Activated naive CD4-positive, alpha-beta T cell treated with anti-CD3 and anti-CD28 coated beads, Interleukin-2, amount 50 U/mL, for 24 hours (primary cell): ENCODE measurements at regions not wholly inside any gene's neighbourhood (a gene's known extent, or its start where the extent isn't known, plus 50 kb on each side); places are given as distances from the start of the nearest gene placed in this dataset.

ENCODE experiments used
- H3K27ac Mint-ChIP-seq: one replicate; pipeline ENCODE4 v1.8.0; 2021; ENCODE audit warnings: mild to moderate bottlenecking, mixed read lengths
- H3K27me3 Mint-ChIP-seq: one replicate; pipeline ENCODE4 v1.8.0; 2021; ENCODE audit warnings: mixed read lengths
- H3K36me3 Mint-ChIP-seq: one replicate; pipeline ENCODE4 v1.8.0; 2021; ENCODE audit warnings: mixed read lengths
- H3K4me1 Mint-ChIP-seq: one replicate; pipeline ENCODE4 v1.8.0; 2021; ENCODE audit warnings: mixed read lengths
- H3K4me3 Mint-ChIP-seq: one replicate; pipeline ENCODE4 v1.8.0; 2021; ENCODE audit warnings: mild to moderate bottlenecking, mixed read lengths
- H3K9me3 Mint-ChIP-seq: one replicate; pipeline ENCODE4 v1.8.0; 2021; ENCODE audit warnings: mixed read lengths

DNA sequence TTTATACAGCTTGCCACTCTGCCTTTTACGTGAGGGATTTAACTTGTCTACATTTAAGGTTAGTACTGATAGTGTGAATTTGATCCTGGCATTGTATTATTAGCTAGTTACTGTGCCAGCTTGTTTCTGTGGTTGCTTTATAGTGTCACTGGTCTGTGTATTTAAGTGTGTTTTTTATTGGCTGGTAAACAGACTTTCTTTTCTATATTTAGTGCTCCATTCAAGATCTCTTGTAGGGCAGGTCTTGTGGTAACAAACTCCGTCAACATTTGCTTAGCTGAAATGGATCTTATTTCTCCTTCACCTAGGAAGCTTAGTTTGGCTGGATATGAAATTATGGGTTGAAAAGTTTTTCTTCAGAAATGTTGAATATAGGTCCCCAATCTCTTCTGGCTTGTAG, 1971.0 kb upstream of the LRRTM1 start:
- Mint-ChIP-seq H3K4me3 (no peak overlapping the region), H3K4me1 (no peaks in the 10 kb centered on the region), H3K27me3 (no peaks in the 10 kb centered on the region), H3K9me3 (peaks cover 10% of the 10 kb centered on the region), H3K27ac (no peak overlapping the region), H3K36me3 (no peaks in the 10 kb centered on the region)

DNA sequence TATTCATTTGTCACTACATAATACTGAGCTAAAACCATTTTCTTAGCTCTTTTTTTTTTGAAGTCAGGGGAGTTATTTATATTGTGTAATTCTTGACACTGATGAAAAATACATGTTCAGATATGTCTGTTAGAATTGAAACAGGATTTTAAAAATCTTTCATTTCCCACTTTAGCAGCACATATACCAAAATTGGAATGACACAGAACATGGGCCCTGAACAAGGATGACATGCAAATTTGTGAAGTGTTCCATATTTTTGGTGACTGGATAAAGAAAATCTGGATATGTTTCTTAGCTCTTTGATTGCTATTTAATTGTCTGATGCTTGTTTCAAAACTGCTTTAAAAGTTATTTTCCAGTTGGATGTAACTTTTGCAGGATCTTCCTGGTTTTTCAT, 1963.9 kb upstream of the LRRTM1 start:
- Mint-ChIP-seq H3K4me1 (no peaks in the 10 kb centered on the region), H3K27me3 (no peaks in the 10 kb centered on the region), H3K27ac (no peak overlapping the region), H3K9me3 (no peaks in the 10 kb centered on the region), H3K4me3 (no peak overlapping the region), H3K36me3 (no peaks in the 10 kb centered on the region)

DNA sequence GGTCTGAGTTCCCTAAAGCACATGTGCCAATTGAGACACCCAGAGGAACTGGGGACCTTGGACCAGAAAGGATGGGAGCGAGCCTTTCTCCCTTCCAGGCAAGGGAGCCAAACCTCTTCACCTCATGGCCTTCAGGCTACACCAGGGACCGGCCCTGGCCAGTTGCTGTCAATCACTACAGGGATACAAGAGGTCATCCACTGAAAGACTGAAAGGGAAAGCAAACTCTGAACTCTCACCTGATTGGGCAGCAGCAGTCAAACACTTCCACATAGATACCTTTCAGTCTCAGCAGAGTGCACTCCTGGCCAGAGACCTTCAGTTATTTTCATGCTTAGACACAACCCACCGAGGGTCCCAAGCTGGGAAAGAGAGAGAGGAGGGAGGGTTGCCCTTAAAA, 1956.0 kb upstream of the LRRTM1 start:
- no peaks in the 10 kb centered on the region for H3K36me3 Mint-ChIP-seq
- no peak overlapping the region for H3K27ac Mint-ChIP-seq

DNA sequence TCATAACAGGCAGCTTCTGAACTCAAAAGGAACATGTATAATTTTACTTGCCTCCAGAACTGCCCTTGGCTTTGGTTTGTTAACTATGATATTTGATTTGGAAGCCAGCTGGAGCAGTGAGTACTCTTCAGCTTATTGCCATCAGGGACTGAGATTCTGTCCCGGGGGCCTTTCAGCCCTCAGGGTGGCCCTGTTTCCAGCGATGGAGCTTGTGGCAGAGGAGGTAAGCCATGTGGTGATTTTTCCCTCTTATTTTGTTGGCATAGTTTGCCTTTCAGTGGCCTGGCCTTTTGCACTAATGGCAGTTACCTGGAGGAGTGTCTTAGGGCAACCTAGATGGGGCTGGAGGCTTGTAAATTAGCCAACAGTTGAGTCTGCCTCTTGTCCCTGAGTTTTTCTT, 1955.0 kb upstream of the LRRTM1 start:
- Mint-ChIP-seq H3K9me3 (peaks cover 8% of the 10 kb centered on the region), H3K27me3 (no peaks in the 10 kb centered on the region)

More for the DNA sequence above, 1956.0 kb upstream of the LRRTM1 start:
- no peaks in the 10 kb centered on the region for H3K4me1 Mint-ChIP-seq
- H3K9me3 Mint-ChIP-seq, result peaks cover 5% of the 10 kb centered on the region
- no peaks in the 10 kb centered on the region for H3K27me3 Mint-ChIP-seq
- no peak overlapping the region for H3K4me3 Mint-ChIP-seq

DNA sequence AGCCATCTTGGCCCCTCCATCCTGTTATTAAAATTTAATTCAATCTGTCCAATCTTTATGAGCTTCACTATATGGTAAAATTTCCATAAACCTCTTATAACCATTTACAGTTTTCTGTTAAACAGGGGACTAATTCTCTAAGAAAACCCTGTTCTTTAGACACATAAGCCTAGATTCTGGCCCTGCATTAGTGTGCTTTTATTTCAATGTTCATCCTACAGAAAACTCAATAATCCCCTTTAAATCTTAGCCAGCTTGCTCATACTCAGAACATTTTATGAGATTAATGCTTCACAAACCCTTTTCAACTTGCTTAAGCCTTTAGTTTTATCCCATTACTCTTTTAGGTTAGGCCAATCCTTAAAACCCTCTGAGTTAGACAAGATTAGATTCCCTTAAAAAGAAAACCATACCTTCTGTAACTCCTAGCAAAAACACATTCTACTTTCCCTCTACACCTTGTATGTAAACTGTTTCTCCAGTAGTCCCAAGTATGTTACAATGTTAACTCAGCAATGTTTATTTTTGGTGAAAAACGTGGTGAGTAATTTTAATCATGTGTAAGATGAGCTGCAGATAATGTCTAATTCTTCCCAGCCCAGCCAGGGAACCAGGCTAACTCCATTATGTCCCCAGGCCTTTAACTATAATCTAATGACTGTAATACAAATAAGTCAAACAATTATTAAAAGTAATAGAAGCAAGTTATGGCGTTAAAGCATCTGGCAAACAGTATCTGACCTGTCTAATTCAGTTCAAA, 1953.4 kb upstream of the LRRTM1 start:
- H3K4me1 Mint-ChIP-seq, result no peaks in the 10 kb centered on the region
- no peaks in the 10 kb centered on the region for H3K36me3 Mint-ChIP-seq
- H3K27ac Mint-ChIP-seq, result no peak overlapping the region
- H3K9me3 Mint-ChIP-seq, result peaks cover 18% of the 10 kb centered on the region
- no peak overlapping the region for H3K4me3 Mint-ChIP-seq
- H3K27me3 Mint-ChIP-seq, result no peaks in the 10 kb centered on the region

More for the DNA sequence above, 1955.0 kb upstream of the LRRTM1 start:
- Mint-ChIP-seq H3K4me3 (no peak overlapping the region), H3K27ac (no peak overlapping the region), H3K36me3 (no peaks in the 10 kb centered on the region), H3K4me1 (no peaks in the 10 kb centered on the region)

DNA sequence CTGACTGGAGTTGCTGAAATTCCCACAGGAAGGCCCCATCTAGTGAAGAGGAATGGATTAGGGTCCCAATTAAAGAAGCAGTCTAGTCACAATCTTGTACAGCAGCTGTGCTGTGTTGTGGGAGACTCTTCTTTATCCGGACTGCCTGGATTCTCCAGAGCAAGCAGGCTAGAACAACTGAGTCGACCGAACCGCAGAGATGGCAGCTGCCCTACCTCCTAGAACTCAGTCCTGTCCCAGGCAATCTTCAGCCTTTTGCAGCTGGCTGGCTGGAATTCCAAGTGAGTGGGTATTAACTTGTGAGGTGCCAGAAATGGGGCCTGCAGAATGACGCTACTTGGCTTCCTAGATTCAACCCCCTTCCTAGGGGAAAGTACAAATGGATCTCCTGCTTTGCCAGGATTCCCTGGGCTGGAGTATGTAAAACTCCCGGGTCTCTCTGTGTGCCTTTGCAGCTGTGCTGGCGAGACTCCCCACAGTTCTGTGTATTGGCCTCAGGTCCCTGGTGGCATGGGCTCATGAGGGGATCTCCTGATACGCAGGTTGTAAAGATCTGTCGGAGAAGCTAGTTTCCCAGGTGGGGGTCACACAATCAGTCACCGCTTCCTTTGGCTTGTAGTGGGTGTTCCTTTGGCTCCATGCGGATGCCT, 1952.6 kb upstream of the LRRTM1 start:
- H3K4me1 Mint-ChIP-seq, result no peaks in the 10 kb centered on the region
- H3K27ac Mint-ChIP-seq, result no peak overlapping the region
- no peaks in the 10 kb centered on the region for H3K27me3 Mint-ChIP-seq
- H3K9me3 Mint-ChIP-seq, result peaks cover 20% of the 10 kb centered on the region
- H3K36me3 Mint-ChIP-seq, result no peaks in the 10 kb centered on the region
- no peak overlapping the region for H3K4me3 Mint-ChIP-seq

DNA sequence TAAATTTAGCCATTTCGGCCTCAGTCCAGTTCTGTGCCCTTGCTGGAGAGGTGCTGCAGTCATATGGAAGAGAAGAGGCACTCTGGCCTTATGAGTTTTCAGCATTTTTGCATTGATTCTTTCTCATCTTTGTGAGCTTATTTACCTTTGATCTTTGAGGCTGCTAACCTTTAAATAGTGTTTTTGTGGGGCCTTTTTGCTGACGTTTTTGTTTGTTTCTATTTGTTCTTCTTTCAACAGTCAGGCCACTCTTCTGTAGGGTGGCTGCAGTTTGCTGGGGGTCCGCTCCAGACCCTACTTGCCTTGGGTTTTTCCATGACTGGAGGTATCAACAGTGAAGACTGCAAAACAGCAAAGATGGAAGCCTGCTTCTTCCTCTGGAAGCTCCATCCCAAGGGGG, 1951.7 kb upstream of the LRRTM1 start:
- no peaks in the 10 kb centered on the region for H3K27me3 Mint-ChIP-seq
- H3K9me3 Mint-ChIP-seq, result peaks cover 24% of the 10 kb centered on the region
- H3K27ac Mint-ChIP-seq, result no peak overlapping the region
- H3K36me3 Mint-ChIP-seq, result no peaks in the 10 kb centered on the region
- no peaks in the 10 kb centered on the region for H3K4me1 Mint-ChIP-seq
- no peak overlapping the region for H3K4me3 Mint-ChIP-seq

DNA sequence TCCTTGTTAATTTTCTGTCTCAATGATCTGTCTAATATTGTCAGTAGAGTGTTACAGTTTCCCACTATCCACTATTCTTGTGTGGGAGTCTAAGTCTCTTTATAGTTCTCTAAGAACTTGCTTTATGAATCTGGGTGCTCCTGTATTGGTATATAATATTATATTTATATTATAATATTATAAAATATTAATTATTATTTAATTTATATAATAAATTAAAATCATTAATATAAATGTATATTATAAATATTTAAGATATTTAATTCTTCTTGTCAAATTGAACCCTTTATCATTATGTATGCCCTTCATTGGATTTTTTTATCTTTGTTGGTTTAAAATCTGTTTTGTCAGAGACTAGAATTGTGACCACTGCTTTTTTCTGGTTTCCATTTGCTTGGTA, 1950.2 kb upstream of the LRRTM1 start:
- Mint-ChIP-seq H3K9me3 (peaks cover 26% of the 10 kb centered on the region), H3K27ac (no peak overlapping the region), H3K4me1 (no peaks in the 10 kb centered on the region)

DNA sequence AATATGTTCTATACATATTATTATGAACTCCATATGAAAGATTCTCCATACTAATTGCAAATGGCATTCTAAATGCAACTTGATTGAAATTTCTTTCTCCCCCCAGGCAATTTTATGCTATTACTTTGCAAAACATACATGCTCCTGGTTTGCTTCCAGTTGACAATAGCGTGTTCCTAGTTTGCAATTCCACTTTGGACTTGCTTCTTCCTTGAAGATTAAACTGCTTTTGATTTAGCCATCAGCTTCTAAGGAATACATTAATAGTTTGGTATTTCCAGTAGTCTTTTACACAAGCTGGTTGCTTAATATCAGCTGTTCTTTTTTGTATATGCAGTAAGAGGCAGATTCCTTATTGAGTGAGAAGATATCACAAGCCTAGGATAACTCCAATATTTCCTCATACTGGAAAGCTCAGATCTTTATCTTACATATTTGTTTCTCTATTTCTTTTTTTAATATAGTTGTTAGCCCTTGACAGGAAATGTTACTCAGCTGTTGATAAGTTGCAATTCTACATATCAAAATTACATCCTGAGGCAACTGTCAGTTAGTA, 1941.7 kb upstream of the LRRTM1 start:
- H3K9me3 Mint-ChIP-seq, result peaks cover 17% of the 10 kb centered on the region
- no peak overlapping the region for H3K27ac Mint-ChIP-seq
- H3K4me3 Mint-ChIP-seq, result no peak overlapping the region
- H3K36me3 Mint-ChIP-seq, result no peaks in the 10 kb centered on the region
- H3K4me1 Mint-ChIP-seq, result no peaks in the 10 kb centered on the region
- H3K27me3 Mint-ChIP-seq, result no peaks in the 10 kb centered on the region

More for the DNA sequence above, 1950.2 kb upstream of the LRRTM1 start:
- no peak overlapping the region for H3K4me3 Mint-ChIP-seq
- H3K36me3 Mint-ChIP-seq, result no peaks in the 10 kb centered on the region
- no peaks in the 10 kb centered on the region for H3K27me3 Mint-ChIP-seq

DNA sequence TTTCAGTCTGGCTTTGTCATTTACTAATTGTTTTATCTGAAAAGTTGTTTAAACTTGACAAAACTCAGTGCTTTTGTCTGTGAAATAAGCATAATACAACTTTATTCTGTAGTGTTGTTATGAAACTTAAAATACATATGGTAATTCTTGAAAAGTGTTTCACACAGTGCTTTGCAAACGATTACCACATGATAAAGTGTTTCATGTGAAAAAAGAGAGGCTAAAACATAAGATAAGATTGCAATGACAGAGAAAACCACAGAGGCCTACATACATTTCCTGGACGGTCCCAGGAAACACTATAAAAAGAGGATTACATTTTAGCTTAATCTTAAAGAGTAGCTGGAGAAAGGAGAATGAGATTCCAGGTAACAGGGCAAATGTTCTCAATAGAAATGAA, 1934.6 kb upstream of the LRRTM1 start:
- no peaks in the 10 kb centered on the region for H3K36me3 Mint-ChIP-seq
- H3K9me3 Mint-ChIP-seq, result peaks cover 8% of the 10 kb centered on the region
- H3K4me1 Mint-ChIP-seq, result no peaks in the 10 kb centered on the region
- no peak overlapping the region for H3K4me3 Mint-ChIP-seq
- no peak overlapping the region for H3K27ac Mint-ChIP-seq
- no peaks in the 10 kb centered on the region for H3K27me3 Mint-ChIP-seq

DNA sequence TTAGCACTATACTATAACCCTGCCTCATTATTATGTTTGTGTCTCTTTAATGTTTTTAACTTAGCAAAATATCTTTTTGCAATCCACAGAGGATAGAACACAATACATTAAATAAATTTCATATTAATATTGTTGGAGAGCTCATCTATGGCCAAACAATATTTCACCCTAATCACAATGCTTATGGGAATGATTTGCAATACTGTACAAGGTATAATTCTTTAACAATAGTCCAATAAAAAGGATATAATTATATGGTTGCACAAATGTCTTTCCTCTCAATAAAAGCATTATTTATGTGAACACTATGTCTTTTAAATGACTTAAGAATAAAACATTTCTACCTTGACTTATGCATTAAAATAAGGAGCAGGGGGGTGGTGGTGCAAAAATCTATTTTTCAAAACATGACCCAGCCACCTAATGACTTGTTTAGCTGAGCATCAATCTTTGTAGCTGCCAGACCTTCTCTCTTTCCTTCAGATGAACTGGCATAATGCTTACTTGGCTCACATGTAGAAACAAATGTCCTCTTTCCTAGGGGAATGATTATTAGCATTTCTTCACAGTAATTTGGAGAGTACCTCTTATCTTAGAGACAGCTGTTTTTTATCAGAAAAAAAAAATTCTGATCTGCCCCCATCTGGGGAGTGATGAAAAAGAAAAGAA, 1933.6 kb upstream of the LRRTM1 start:
- Mint-ChIP-seq H3K4me3 (no peak overlapping the region), H3K27me3 (no peaks in the 10 kb centered on the region)

DNA sequence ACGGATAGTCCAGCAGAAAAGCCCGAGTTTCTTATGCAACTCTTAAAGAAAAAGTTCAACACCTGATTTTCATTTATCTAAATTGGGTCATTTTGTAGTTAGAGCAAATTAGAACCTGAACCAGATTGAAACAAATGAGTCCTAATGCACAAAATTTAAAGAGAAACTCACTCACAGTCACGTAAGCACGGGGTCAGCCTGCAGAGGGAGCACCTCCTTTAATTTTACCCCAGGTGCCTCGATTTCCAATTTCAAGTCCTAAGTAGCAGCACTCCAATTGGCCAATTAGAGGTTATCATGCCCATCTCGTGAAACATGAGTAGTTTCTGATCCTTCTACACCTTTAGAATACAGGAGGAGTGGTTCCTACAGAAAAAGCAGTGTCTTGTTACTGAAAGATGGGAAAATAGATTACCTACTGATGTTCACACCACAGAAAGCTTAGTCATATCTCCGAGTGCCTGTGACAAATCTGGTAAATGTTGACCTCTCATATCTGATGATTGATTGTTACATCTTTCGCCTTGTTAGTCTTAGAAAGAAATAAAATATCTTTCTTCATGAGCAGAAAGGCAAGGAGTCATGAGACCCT, 1929.8 kb upstream of the LRRTM1 start:
- no peaks in the 10 kb centered on the region for H3K9me3 Mint-ChIP-seq
- H3K27ac Mint-ChIP-seq, result no peak overlapping the region
- no peak overlapping the region for H3K4me3 Mint-ChIP-seq
- H3K4me1 Mint-ChIP-seq, result no peaks in the 10 kb centered on the region
- no peaks in the 10 kb centered on the region for H3K27me3 Mint-ChIP-seq
- H3K36me3 Mint-ChIP-seq, result no peaks in the 10 kb centered on the region

More for the DNA sequence above, 1933.6 kb upstream of the LRRTM1 start:
- no peaks in the 10 kb centered on the region for H3K36me3 Mint-ChIP-seq
- H3K27ac Mint-ChIP-seq, result no peak overlapping the region
- H3K4me1 Mint-ChIP-seq, result no peaks in the 10 kb centered on the region
- peaks cover 8% of the 10 kb centered on the region for H3K9me3 Mint-ChIP-seq

DNA sequence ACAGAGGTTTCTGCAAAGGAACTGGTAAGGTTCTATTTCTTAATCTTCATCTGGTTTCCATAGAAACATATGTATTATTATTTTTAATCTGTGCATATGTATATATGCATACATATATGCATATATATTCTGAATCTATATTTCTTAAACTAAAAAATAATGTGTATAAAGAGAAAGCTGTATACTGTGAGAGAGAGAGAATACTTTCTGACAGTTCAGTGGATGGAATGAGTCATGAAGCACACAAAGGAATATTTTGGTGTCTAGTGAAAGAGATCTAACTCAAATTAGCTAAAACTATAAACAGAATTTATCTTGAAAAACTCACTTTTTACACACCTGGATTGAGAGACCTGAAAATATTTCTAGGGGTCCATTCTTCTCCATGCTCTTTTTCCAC, 1929.3 kb upstream of the LRRTM1 start:
- no peaks in the 10 kb centered on the region for H3K36me3 Mint-ChIP-seq
- H3K4me1 Mint-ChIP-seq, result no peaks in the 10 kb centered on the region
- H3K4me3 Mint-ChIP-seq, result no peak overlapping the region

DNA sequence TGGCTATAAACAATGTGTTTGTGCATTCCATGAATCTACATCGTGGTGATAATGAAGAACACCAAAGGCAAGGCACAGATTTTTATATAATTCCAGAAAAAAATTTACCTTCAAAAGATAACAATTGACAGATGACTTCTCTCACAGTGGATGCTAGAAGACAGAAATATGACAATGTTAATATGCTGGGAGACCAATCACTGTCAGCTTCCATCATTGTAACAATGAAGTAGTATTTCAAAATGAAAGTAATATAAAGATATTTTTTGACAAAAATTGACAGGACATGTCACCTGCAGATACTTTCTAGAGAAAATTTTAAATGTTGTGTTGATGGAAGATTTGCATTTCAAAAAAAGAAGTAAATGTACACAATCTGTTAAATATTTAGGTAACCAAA, 1925.9 kb upstream of the LRRTM1 start:
- Mint-ChIP-seq H3K36me3 (no peaks in the 10 kb centered on the region), H3K27me3 (no peaks in the 10 kb centered on the region), H3K9me3 (no peaks in the 10 kb centered on the region), H3K4me1 (no peaks in the 10 kb centered on the region), H3K4me3 (no peak overlapping the region), H3K27ac (no peak overlapping the region)

More for the DNA sequence above, 1929.3 kb upstream of the LRRTM1 start:
- no peaks in the 10 kb centered on the region for H3K9me3 Mint-ChIP-seq
- H3K27ac Mint-ChIP-seq, result no peak overlapping the region
- no peaks in the 10 kb centered on the region for H3K27me3 Mint-ChIP-seq

DNA sequence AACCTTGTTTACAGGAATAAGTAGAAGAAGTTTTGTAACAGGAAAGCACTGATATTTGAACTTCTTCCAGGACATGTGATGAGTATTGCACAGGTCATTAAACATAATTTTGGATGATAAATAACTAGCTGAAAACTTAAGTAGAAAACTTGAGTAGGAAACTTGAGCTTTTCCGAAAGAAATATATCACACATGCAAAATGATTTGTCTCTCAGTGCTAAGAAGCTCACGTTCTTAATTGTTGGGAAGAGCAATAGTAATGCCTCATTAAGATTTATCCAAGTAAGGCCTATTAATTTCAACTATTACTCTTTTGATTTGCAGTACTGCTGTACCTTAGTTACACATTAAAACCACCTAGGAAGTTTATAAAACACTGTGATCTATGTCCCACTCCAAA, 1921.9 kb upstream of the LRRTM1 start:
- Mint-ChIP-seq H3K9me3 (peaks cover 7% of the 10 kb centered on the region), H3K36me3 (no peaks in the 10 kb centered on the region), H3K27ac (no peak overlapping the region), H3K4me3 (no peak overlapping the region), H3K4me1 (no peaks in the 10 kb centered on the region), H3K27me3 (no peaks in the 10 kb centered on the region)
